ENCODE measurements at regions not wholly inside any gene's neighbourhood (a gene's known extent, or its start where the extent isn't known, plus 50 kb on each side); places are given as distances from the start of the nearest gene placed in this dataset.
"Not testable (repeated sequence)": the region's sequence is repeated elsewhere in the genome, so short reads cannot be mapped to it uniquely, and the experiment has no call there.

DNA sequence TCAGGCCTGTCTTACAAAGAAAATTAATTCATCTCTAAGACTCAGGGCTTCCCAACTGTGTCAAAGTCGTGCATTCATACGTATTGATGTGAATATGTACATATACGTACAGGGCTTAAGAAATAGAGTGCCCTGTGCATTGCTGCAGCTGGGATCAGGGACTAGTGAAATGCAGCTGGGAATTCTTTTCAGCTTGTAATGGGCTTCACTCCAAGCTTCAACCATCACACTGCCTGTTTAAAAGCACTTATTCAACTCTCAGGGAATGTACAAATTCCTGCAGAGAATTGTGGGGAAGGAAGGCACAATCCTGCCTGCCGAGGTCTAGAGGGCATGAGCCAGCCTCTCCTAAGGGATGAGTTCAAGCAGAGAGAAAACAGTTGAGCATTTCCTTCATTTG, 59.6 kb upstream of the MAN2A1 start:
- DNase-seq, result no peak

DNA sequence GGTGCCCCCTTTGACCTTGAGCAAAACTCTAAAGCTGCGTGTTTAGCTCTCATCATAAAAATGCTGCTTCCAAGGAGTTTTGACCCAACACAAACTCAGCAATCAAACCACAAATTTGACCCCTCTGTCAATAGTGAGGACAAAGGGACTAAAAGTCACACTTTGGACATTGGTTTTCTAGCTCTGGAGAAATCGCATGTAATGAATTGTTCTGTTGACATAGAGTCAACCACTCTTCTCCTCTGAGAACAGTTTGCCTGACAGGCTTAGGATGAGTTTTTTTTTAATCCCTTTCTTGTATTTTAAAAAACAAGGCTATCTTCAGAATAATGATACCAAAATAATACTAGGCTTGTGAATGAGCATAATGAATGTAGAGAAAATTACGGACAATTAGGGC, 61.1 kb upstream of the MAN2A1 start:
- Histone ChIP-seq H3K9me3 (no peaks in the 10 kb centered on the region), H3K27me3 (no peaks in the 10 kb centered on the region), H3K4me1 (no peaks in the 10 kb centered on the region), H3K27ac (no peak overlapping the region), H3K4me3 (no peak overlapping the region), H3K36me3 (no peaks in the 10 kb centered on the region)
- TF ChIP-seq POLR2A (IDR thresholded peaks at IDR 0.05), result no peak
- TF ChIP-seq, protein P1, sequence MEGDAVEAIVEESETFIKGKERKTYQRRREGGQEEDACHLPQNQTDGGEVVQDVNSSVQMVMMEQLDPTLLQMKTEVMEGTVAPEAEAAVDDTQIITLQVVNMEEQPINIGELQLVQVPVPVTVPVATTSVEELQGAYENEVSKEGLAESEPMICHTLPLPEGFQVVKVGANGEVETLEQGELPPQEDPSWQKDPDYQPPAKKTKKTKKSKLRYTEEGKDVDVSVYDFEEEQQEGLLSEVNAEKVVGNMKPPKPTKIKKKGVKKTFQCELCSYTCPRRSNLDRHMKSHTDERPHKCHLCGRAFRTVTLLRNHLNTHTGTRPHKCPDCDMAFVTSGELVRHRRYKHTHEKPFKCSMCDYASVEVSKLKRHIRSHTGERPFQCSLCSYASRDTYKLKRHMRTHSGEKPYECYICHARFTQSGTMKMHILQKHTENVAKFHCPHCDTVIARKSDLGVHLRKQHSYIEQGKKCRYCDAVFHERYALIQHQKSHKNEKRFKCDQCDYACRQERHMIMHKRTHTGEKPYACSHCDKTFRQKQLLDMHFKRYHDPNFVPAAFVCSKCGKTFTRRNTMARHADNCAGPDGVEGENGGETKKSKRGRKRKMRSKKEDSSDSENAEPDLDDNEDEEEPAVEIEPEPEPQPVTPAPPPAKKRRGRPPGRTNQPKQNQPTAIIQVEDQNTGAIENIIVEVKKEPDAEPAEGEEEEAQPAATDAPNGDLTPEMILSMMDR (IDR thresholded peaks at IDR 0.05), result no peak
- DNase-seq, result no peak

More for the DNA sequence above, 59.6 kb upstream of the MAN2A1 start:
- TF ChIP-seq, protein P1 (IDR thresholded peaks at IDR 0.05), result no peak
- TF ChIP-seq POLR2A (IDR thresholded peaks at IDR 0.05), result no peak
- no peaks in the 10 kb centered on the region for H3K36me3 ChIP-seq
- no peak overlapping the region for H3K4me3 ChIP-seq
- no peaks in the 10 kb centered on the region for H3K9me3 ChIP-seq
- H3K27ac ChIP-seq, result no peak overlapping the region
- no peaks in the 10 kb centered on the region for H3K27me3 ChIP-seq
- no peaks in the 10 kb centered on the region for H3K4me1 ChIP-seq

DNA sequence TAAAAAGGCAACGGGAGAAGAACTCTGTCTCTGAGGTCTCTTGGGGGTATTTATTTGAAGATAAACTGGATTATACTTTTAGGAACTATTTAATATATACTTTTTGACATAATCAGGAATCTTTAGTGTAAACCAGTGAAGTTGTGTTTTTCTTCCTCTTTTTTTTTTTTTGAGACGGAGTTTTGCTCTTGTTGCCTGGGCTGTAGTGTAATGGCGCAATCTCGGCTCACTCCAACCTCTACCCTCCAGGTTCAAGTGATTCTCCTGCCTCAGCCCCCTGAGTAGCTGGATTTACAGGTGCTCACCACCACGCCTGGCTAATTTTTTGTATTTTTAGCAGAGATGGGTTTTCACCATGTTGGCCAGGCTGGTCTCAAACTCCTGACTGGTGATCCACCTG, 68.5 kb upstream of the MAN2A1 start:
- not testable (repeated sequence) for H3K27ac ChIP-seq, H3K36me3 ChIP-seq, H3K4me1 ChIP-seq, DNase-seq, H3K9me3 ChIP-seq, H3K4me3 ChIP-seq, H3K27me3 ChIP-seq

DNA sequence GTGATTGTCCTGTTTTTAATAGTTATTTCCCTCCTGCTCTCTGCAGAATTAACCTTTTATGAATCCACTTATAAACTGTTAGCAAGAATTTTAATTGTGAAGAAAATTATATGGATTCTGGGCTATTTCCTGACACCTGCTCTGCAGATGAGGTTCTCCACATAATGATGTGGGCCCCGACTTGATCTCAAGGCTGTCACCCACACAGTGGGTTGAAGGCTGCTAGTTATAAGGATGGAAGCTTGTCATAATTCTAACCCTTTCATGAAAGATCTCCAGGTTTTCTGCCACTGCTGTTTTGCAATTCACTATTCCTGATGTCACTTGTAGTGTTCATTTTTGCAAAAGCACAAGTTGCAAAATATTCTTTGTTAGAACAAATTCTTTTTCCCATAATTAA, 69.1 kb upstream of the MAN2A1 start:
- Histone ChIP-seq H3K4me3 (no peak overlapping the region), H3K27ac (no peak overlapping the region), H3K4me1 (no peaks in the 10 kb centered on the region), H3K9me3 (no peaks in the 10 kb centered on the region), H3K36me3 (no peaks in the 10 kb centered on the region), H3K27me3 (no peaks in the 10 kb centered on the region)
- no peak for DNase-seq
- no peak for TF ChIP-seq POLR2A (IDR thresholded peaks at IDR 0.05)
- TF ChIP-seq, protein P1 (IDR thresholded peaks at IDR 0.05), result no peak

DNA sequence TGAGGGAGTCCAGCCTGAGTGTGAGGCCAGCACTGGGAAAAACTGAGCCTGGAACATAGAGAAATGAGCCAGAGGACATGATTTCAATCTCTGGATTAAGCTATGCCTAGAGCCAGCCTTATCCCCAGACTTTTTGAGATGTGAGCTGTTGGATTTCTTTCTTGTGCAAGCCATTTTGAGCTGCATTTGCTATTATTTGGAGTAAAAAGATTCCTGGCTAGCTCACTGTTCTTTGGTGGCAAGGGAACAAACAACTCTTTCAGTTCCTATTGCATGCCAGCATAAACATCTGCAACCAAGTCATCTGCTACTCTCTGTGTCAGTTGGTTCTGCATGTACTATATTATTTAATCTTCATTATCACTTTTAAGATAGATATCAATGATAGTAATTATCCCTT, 70.1 kb upstream of the MAN2A1 start:
- H3K27ac ChIP-seq, result no peak overlapping the region
- H3K36me3 ChIP-seq, result no peaks in the 10 kb centered on the region
- TF ChIP-seq POLR2A (IDR thresholded peaks at IDR 0.05), result no peak
- TF ChIP-seq, protein P1 (IDR thresholded peaks at IDR 0.05), result no peak
- H3K4me1 ChIP-seq, result no peaks in the 10 kb centered on the region
- no peaks in the 10 kb centered on the region for H3K27me3 ChIP-seq
- H3K4me3 ChIP-seq, result no peak overlapping the region
- no peak for DNase-seq
- H3K9me3 ChIP-seq, result no peaks in the 10 kb centered on the region

DNA sequence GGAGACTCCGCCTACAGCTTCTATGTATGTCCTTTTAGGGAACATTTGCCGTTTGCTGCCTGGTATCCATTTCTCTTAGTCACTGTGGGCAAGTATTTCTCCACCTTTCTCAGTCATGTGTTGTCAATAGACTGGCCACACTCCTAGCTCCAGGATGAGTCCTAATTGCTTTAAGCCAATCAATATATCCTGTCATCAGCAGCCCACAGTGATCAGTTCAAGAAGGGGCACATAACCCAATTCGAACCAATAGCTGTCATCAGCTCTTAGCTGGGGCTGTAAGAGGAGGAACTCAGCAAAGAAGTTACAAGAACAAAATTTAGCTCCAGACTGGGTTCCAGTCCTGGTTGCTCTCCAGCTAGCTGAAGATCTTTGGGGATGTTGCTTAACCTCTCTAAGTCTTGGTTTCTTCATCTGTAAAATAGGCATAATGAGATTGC, 70.7 kb upstream of the MAN2A1 start:
- no peaks in the 10 kb centered on the region for H3K27me3 ChIP-seq

DNA sequence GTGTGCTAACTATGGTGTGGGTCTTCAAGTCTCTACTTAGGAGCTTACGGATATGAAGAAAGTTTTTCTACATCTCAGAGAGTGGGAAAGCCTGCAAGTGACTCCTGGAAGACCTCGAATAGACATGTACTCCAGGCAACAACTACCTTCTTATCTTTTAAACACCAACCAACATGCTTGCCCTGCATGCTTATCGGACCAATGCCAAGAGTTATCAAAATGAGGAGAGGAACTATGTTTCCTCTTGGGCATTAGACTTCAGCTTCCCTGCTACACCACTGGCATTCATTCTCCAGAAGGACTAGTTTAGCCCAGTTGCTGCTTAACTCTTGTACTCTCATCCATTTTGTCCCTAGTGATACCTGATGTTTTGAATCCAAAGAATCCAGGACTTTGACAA, 74.7 kb upstream of the MAN2A1 start:
- no peaks in the 10 kb centered on the region for H3K27me3 ChIP-seq
- TF ChIP-seq, protein P1 (IDR thresholded peaks at IDR 0.05), result no peak
- TF ChIP-seq POLR2A (IDR thresholded peaks at IDR 0.05), result no peak
- no peaks in the 10 kb centered on the region for H3K9me3 ChIP-seq
- no peak for DNase-seq
- no peaks in the 10 kb centered on the region for H3K36me3 ChIP-seq
- no peaks in the 10 kb centered on the region for H3K4me1 ChIP-seq
- H3K27ac ChIP-seq, result no peak overlapping the region
- no peak overlapping the region for H3K4me3 ChIP-seq

More for the DNA sequence above, 70.7 kb upstream of the MAN2A1 start:
- no peaks in the 10 kb centered on the region for H3K4me1 ChIP-seq
- no peak for DNase-seq
- no peaks in the 10 kb centered on the region for H3K9me3 ChIP-seq
- no peak overlapping the region for H3K27ac ChIP-seq
- H3K4me3 ChIP-seq, result no peak overlapping the region
- no peak for TF ChIP-seq POLR2A (IDR thresholded peaks at IDR 0.05)
- no peaks in the 10 kb centered on the region for H3K36me3 ChIP-seq

All from Peyer's patch (tissue), 4 donors.